Thoracic aorta (tissue), 2 donors: ENCODE measurements at regions not wholly inside any gene's neighbourhood (a gene's known extent, or its start where the extent isn't known, plus 50 kb on each side); places are given as distances from the start of the nearest gene placed in this dataset.

ENCODE experiments used
- ATAC-seq: fragments of 150-250 bp; one replicate; pipeline ENCODE4 v1.8.0; 2017; ENCODE audit warnings: low read depth; ENCODE audit not compliant: insufficient number of reproducible peaks, low FRiP score
- DNase-seq: peaks from one replicate; pipeline ENCODE4 v3.0.0-alpha.2; 2020; ENCODE audit warnings: low spot score
- H3K27ac ChIP-seq, 2 donors: fragments of 200-600 bp; sonication (generic); 1 replicate in 1 of 2; 2 replicates in 1 of 2; pipeline ENCODE4 v1.5.1; 2016; ENCODE audit warnings: mild to moderate bottlenecking in 2 of 2, moderate library complexity in 2 of 2
- H3K27me3 ChIP-seq: fragments of 200-600 bp; sonication (generic); replicated peaks from 2 replicates; pipeline ENCODE4 v1.6.0; 2016; ENCODE audit warnings: mild to moderate bottlenecking; ENCODE audit not compliant: insufficient read depth
- H3K36me3 ChIP-seq: fragments of 200-600 bp; sonication (generic); one replicate; pipeline ENCODE4 v1.5.1; 2016
- H3K4me1 ChIP-seq, 2 donors: fragments of 200-600 bp; sonication (generic); 1 replicate in 1 of 2; 2 replicates in 1 of 2; pipeline versions ENCODE4 v1.5.1 to v1.6.0; 2016; ENCODE audit warnings: low read depth in 2 of 2, mild to moderate bottlenecking in 1 of 2; ENCODE audit not compliant: control insufficient read depth in 1 of 2
- H3K4me3 ChIP-seq: fragments of 200-600 bp; sonication (generic); 2 replicates; pipeline ENCODE4 v1.5.1; 2016; ENCODE audit warnings: mild to moderate bottlenecking
- H3K9me3 ChIP-seq: fragments of 200-600 bp; sonication (generic); 2 replicates; pipeline ENCODE4 v1.5.1; 2016
- CTCF ChIP-seq: fragments of 200-600 bp; sonication (generic); IDR thresholded peaks from one replicate; pipeline ENCODE4 v1.5.1; 2019; ENCODE audit warnings: antibody characterized with exemption

GRCh38 chr13:97125810-97126738 is 96.1 kb upstream of the MBNL2 start:
- no peak overlapping the region for H3K27ac ChIP-seq
- no peak for TF ChIP-seq CTCF
- no peaks in the 10 kb centered on the region for H3K9me3 ChIP-seq
- no peak for DNase-seq
- H3K4me3 ChIP-seq, result no peak overlapping the region
- peaks cover 0 to 24% of the 10 kb centered on the region in 2 donors for H3K4me1 ChIP-seq
- H3K36me3 ChIP-seq, result no peaks in the 10 kb centered on the region
- ATAC-seq, result no peak
- no peaks in the 10 kb centered on the region for H3K27me3 ChIP-seq

- no peak overlapping the region for H3K27ac ChIP-seq
- no peak for DNase-seq
- no peaks in the 10 kb centered on the region for H3K27me3 ChIP-seq
- no peak for TF ChIP-seq CTCF
- peaks cover 0 to 11% of the 10 kb centered on the region in 2 donors for H3K4me1 ChIP-seq
- H3K36me3 ChIP-seq, result no peaks in the 10 kb centered on the region
- no peaks in the 10 kb centered on the region for H3K9me3 ChIP-seq
- ATAC-seq, result no peak
- no peak overlapping the region for H3K4me3 ChIP-seq
Observed at GRCh38 chr13:97127842-97128241, 94.3 kb upstream of the MBNL2 start.

- no peak overlapping the region for H3K4me3 ChIP-seq
- no peak for TF ChIP-seq CTCF
- no peaks in the 10 kb centered on the region for H3K27me3 ChIP-seq
- no peaks in the 10 kb centered on the region for H3K36me3 ChIP-seq
- no peak for ATAC-seq
- H3K27ac ChIP-seq, result no peak overlapping the region
- peaks cover 0 to 9% of the 10 kb centered on the region in 2 donors for H3K4me1 ChIP-seq
- no peaks in the 10 kb centered on the region for H3K9me3 ChIP-seq
- DNase-seq, result no peak
Observed at GRCh38 chr13:97130190-97130589, 91.9 kb upstream of the MBNL2 start.

GRCh38 chr13:97131447-97131846 is 90.7 kb upstream of the MBNL2 start:
- Histone ChIP-seq H3K9me3 (no peaks in the 10 kb centered on the region), H3K27ac (no peak overlapping the region), H3K4me3 (no peak overlapping the region), H3K4me1 (peaks cover 0 to 6% of the 10 kb centered on the region in 2 donors), H3K36me3 (no peaks in the 10 kb centered on the region), H3K27me3 (no peaks in the 10 kb centered on the region)
- ATAC-seq, result no peak
- TF ChIP-seq CTCF, result no peak
- no peak for DNase-seq

- H3K4me1 ChIP-seq, result peaks cover 0 to 9% of the 10 kb centered on the region in 2 donors
- DNase-seq (no peak), ATAC-seq (no peak)
- TF ChIP-seq CTCF, result no peak
- no peak overlapping the region for H3K4me3 ChIP-seq
- H3K36me3 ChIP-seq, result no peaks in the 10 kb centered on the region
- H3K27me3 ChIP-seq, result no peaks in the 10 kb centered on the region
- no peaks in the 10 kb centered on the region for H3K9me3 ChIP-seq
- H3K27ac ChIP-seq, result no peak overlapping the region
Observed at GRCh38 chr13:97133554-97133953, 88.6 kb upstream of the MBNL2 start.
